Endothelial cell (in vitro differentiated cells): ENCODE measurements at regions not wholly inside any gene's neighbourhood (a gene's known extent, or its start where the extent isn't known, plus 50 kb on each side); places are given as distances from the start of the nearest gene placed in this dataset.

ENCODE experiments used
- DNase-seq: peaks from one replicate; pipeline ENCODE4 v3.0.0; 2021; ENCODE audit warnings: low spot score
- H3K27ac Mint-ChIP-seq: one replicate; pipeline ENCODE4 v1.8.0; 2021; ENCODE audit warnings: mixed read lengths, inconsistent platforms; ENCODE audit not compliant: unreplicated experiment
- H3K27me3 Mint-ChIP-seq: one replicate; pipeline ENCODE4 v1.8.0; 2021; ENCODE audit warnings: mild to moderate bottlenecking, moderate library complexity, mixed read lengths, inconsistent platforms; ENCODE audit not compliant: unreplicated experiment
- H3K36me3 Mint-ChIP-seq: one replicate; pipeline ENCODE4 v1.8.0; 2021; ENCODE audit warnings: mild to moderate bottlenecking, low read depth, mixed read lengths, inconsistent platforms; ENCODE audit not compliant: unreplicated experiment
- H3K4me1 Mint-ChIP-seq: one replicate; pipeline ENCODE4 v1.8.0; 2021; ENCODE audit warnings: mild to moderate bottlenecking, mixed read lengths, inconsistent platforms; ENCODE audit not compliant: unreplicated experiment
- H3K4me3 Mint-ChIP-seq: one replicate; pipeline ENCODE4 v1.8.0; 2021; ENCODE audit warnings: mild to moderate bottlenecking, mixed read lengths, inconsistent platforms; ENCODE audit not compliant: unreplicated experiment
- H3K9me3 Mint-ChIP-seq: one replicate; pipeline ENCODE4 v1.8.0; 2021; ENCODE audit warnings: mixed read lengths, inconsistent platforms; ENCODE audit not compliant: unreplicated experiment
- TF ChIP-seq, protein P1 (sequence below): fragments of 200-600 bp; sonication (generic); IDR thresholded peaks from one replicate; pipeline ENCODE4 v1.5.0; 2021; ENCODE audit warnings: antibody characterized with exemption; ENCODE audit not compliant: unreplicated experiment

DNA sequence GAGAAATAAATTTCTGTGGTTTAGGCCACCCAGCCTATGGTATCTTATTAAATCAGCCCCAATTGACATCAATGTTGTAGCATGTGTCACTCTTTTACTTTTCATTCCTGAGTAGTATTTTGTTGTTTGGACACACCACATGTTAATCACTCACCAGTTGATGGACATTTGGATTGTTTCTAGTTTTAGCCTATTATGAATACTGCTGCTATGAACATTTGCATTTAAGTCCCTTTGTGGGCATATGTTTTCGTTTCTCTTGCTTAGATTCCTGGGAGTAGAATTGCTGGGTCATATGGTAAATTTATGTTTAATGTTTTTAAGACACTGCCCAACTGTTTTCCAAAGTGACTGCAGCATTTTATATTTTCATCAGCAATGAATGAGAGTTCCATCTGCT is 50.2 kb upstream of the NUF2 start:
- Mint-ChIP-seq H3K27ac (peak overlapping the region; percentile 26), H3K27me3 (no peaks in the 10 kb centered on the region), H3K4me3 (no peak overlapping the region), H3K4me1 (peaks cover 9% of the 10 kb centered on the region), H3K36me3 (no peaks in the 10 kb centered on the region), H3K9me3 (no peaks in the 10 kb centered on the region)
- TF ChIP-seq, protein P1, sequence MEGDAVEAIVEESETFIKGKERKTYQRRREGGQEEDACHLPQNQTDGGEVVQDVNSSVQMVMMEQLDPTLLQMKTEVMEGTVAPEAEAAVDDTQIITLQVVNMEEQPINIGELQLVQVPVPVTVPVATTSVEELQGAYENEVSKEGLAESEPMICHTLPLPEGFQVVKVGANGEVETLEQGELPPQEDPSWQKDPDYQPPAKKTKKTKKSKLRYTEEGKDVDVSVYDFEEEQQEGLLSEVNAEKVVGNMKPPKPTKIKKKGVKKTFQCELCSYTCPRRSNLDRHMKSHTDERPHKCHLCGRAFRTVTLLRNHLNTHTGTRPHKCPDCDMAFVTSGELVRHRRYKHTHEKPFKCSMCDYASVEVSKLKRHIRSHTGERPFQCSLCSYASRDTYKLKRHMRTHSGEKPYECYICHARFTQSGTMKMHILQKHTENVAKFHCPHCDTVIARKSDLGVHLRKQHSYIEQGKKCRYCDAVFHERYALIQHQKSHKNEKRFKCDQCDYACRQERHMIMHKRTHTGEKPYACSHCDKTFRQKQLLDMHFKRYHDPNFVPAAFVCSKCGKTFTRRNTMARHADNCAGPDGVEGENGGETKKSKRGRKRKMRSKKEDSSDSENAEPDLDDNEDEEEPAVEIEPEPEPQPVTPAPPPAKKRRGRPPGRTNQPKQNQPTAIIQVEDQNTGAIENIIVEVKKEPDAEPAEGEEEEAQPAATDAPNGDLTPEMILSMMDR: no peak
- no peak for DNase-seq
